HepG2 (cell line): ENCODE measurements at regions not wholly inside any gene's neighbourhood (a gene's known extent, or its start where the extent isn't known, plus 50 kb on each side); places are given as distances from the start of the nearest gene placed in this dataset.
A peak's percentile ranks its signal among the peaks of the same experiment; 100 is the strongest.

Experiments
- ATAC-seq: fragments of 200-7000 bp; cut with Tn5 transposase; 3 replicates; pipeline ENCODE4 v1.9.1; 2020; ENCODE audit warnings: mild to moderate bottlenecking, moderate library complexity
- BruUV-seq: library from RNA; stranded (reverse); fragments of 400-500 nt; replicated peaks from 2 replicates; lab custom pipeline; 2021; lab: Mats Ljungman, UMichigan
- CTCF ChIA-PET: fragments of 300-600 bp; formaldehyde crosslinking; extraction: SDS; loops from one replicate; lab custom pipeline; 2021; ENCODE audit warnings: low total read pairs, inconsistent platforms, low intra/inter-chr PET ratio; lab: Yijun Ruan, JAX
- POLR2A ChIA-PET: fragments of 350-600 bp; sonication (Branson Sonifier 250); formaldehyde crosslinking; loops from one replicate; lab custom pipeline; 2020; ENCODE audit warnings: antibody characterized with exemption, inconsistent platforms; lab: Yijun Ruan, JAX
- DNase-seq: peaks from one replicate; pipeline ENCODE4 v3.0.0-alpha.2; 2015; ENCODE audit warnings: low spot score
- FAIRE-seq: peaks from 3 replicates; lab custom pipeline; 2011; peaks lifted over from hg19 to GRCh38; lab: Jason Lieb, UNC
- H2AFZ ChIP-seq: one replicate; pipeline ENCODE4 v1.6.1; 2011; ENCODE audit warnings: low read length, inconsistent platforms
- H3K27ac ChIP-seq: fragments of 300-600 bp; 3 replicates; pipeline ENCODE4 v1.8.0; 2011; ENCODE audit warnings: mixed run types, mild to moderate bottlenecking, mixed read lengths, low read length, inconsistent platforms; ENCODE audit not compliant: insufficient read depth; ENCODE audit errors: extremely low read length
- H3K27me3 ChIP-seq, 2 experiments: fragments of 200-600 bp in 1 of 2; 2 replicates in 1 of 2; 3 replicates in 1 of 2; pipeline versions ENCODE4 v1.6.0 to v1.8.0; 2011; ENCODE audit warnings: low read length in 2 of 2, mild to moderate bottlenecking in 2 of 2, moderate library complexity in 2 of 2, inconsistent platforms in 1 of 2; ENCODE audit not compliant: insufficient read depth in 2 of 2, control insufficient read depth in 1 of 2
- H3K36me3 ChIP-seq, 2 experiments: fragments of 200-600 bp in 1 of 2; replicated peaks in 1 of 2; 2 replicates in 1 of 2; 3 replicates in 1 of 2; pipeline versions ENCODE4 v1.5.1 to v1.8.0; 2011; ENCODE audit warnings: low read length in 2 of 2, inconsistent platforms in 1 of 2; ENCODE audit not compliant: insufficient read depth in 2 of 2, control insufficient read depth in 1 of 2
- H3K4me1 ChIP-seq: 2 replicates; pipeline ENCODE4 v1.5.1; 2012; ENCODE audit warnings: low read length, inconsistent platforms; ENCODE audit not compliant: insufficient read depth
- H3K4me2 ChIP-seq: 2 replicates; pipeline ENCODE4 v1.6.0; 2011; ENCODE audit warnings: low read depth, low read length, inconsistent platforms
- H3K4me3 ChIP-seq, 3 experiments: fragments of 200-600 bp in 1 of 3; sonication (generic), shearing (Covaris generic) in 1 of 3; replicated peaks in 1 of 3; 2 replicates each; pipeline ENCODE4 v1.5.1; 2011 to 2016; ENCODE audit warnings: low read length in 3 of 3, inconsistent platforms in 2 of 3, low read depth in 2 of 3, mild to moderate bottlenecking in 2 of 3, control low read depth in 1 of 3, mixed read lengths in 1 of 3; ENCODE audit not compliant: insufficient read depth in 1 of 3
- H3K79me2 ChIP-seq: one replicate; pipeline ENCODE4 v1.6.1; 2011; ENCODE audit warnings: low read length, inconsistent platforms; ENCODE audit not compliant: insufficient read depth
- H3K9ac ChIP-seq: 2 replicates; pipeline ENCODE4 v1.6.0; 2011; ENCODE audit warnings: mild to moderate bottlenecking, low read depth, low read length, inconsistent platforms; ENCODE audit not compliant: insufficient read depth
- H3K9me3 ChIP-seq: 2 replicates; pipeline ENCODE4 v1.5.1; 2012; ENCODE audit warnings: mild to moderate bottlenecking, low read length
- H4K20me1 ChIP-seq: 2 replicates; pipeline ENCODE4 v1.6.0; 2011; ENCODE audit warnings: inconsistent platforms, mild to moderate bottlenecking, low read length, moderate library complexity; ENCODE audit not compliant: insufficient read depth
- CEBPB ChIP-seq: IDR thresholded peaks from 2 replicates; pipeline ENCODE4 v1.6.1; 2011; ENCODE audit warnings: low read depth, low read length, improper control_type of control experiment, borderline replicate concordance
- CEBPG ChIP-seq: IDR thresholded peaks from 2 replicates; pipeline ENCODE4 v1.6.1; 2016
- NR3C1 ChIP-seq: sonication (generic); formaldehyde crosslinking; IDR thresholded peaks from 2 replicates; pipeline ENCODE4 v1.4.0; 2020; ENCODE audit warnings: missing genetic modification reagents
- PPARG ChIP-seq: conservative IDR thresholded peaks from 2 replicates; pipeline ENCODE4 v1.6.1; 2016; ENCODE audit warnings: missing biosample characterization, missing genetic modification reagents
- SOX13 ChIP-seq, 3 experiments: fragments of 450-650 bp in 1 of 3; sonication (generic) in 1 of 3; formaldehyde crosslinking in 1 of 3; IDR thresholded peaks in 2 of 3; conservative IDR thresholded peaks in 1 of 3; 2 replicates each; pipeline versions ENCODE4 v1.5.0 to v1.6.1; 2016 to 2020; ENCODE audit warnings: antibody characterized with exemption in 1 of 3, mild to moderate bottlenecking in 1 of 3, missing compliant biosample characterization in 1 of 3, missing genetic modification reagents in 1 of 3, moderate library complexity in 1 of 3
- WGBS: methylation state at CpG from one replicate; pipeline ENCODE4 v1.1.6; 2017; ENCODE audit warnings: low lambda C conversion rate; 5-methylcytosine and 5-hydroxymethylcytosine counted together
- in situ Hi-C: cut with HindIII; loops from 2 replicates; pipeline ENCODE4 v1.10.0; 2017; ENCODE audit warnings: low pct_unique_long_range_greater_than_20kb; ENCODE audit not compliant: extremely low pct_ligation_motif_present
- intact Hi-C: fragments of 100-400 bp; cut with micrococcal nuclease; formaldehyde crosslinking; loops from one replicate; pipeline ENCODE4 v1.10.0; 2022; ENCODE audit not compliant: unreplicated experiment

DNA sequence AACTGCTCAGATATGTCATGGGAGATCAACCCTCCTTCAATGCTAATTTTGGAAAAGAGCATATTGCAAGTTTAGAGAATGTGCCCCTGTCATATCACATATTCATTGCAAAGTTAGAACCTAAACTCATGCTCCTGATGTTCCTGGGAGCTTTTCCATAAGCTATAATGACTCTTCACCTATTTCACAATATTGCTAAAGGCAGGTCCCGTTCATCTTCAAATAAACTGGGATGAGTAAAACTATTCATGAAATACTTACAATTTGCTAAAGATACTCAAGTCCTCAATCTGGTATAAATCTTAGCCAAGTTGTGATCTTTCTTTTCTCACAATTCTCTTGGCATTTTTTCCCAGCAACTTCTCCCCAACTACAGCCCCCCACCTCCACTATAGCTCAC is 121.7 kb upstream of the TNFAIP3 start:
- Histone ChIP-seq H3K27ac (no peak overlapping the region), H3K9me3 (no peaks in the 10 kb centered on the region), H3K4me3 (no peak overlapping the region), H3K4me2 (no peak overlapping the region), H3K4me1 (peaks cover 53% of the 10 kb centered on the region), H2AFZ (peak overlapping the region; percentile 6), H3K79me2 (no peaks in the 10 kb centered on the region), H3K9ac (no peak overlapping the region), H3K36me3 (no peaks in the 10 kb centered on the region), H3K27me3 (no peaks in the 10 kb centered on the region), H4K20me1 (no peaks in the 10 kb centered on the region)
- in situ Hi-C loops (no loop called here), intact Hi-C loops (no loop called here)
- DNase-seq (no peak), ATAC-seq (no peak), FAIRE-seq (no peak)
- no peak for TF ChIP-seq NR3C1
- peak; percentile 56 for TF ChIP-seq PPARG (CRISPR knock-in tag)
- TF ChIP-seq CEBPB = peak; percentile 84
- POLR2A ChIA-PET = no interaction called here
- CTCF ChIA-PET = no interaction called here
- 37% methylated on average over 1 of the region's 1 CpG for WGBS
- BruUV-seq = no TSS peak

DNA sequence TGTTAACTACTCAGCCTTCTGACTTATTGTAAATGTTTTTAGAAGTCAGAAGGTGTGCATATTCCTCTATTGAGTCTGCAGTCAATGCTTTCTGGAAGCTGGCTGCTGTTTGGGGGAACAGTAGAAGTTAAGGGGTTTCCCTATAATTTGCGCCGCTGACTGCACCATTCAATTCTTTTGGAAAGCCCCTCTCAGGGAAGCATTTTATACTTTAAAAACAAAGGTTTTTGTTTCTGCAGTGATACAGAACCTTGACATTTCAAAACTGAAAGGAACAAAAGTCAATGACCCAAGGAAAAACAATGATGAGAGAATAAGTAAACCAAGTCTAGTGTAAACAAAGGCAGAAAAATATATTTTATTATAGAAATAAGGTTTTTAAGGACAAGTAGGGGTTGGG is 120.8 kb upstream of the TNFAIP3 start:
- intact Hi-C loops = no loop called here
- Histone ChIP-seq H4K20me1 (no peaks in the 10 kb centered on the region), H3K79me2 (no peaks in the 10 kb centered on the region), H3K27me3 (no peaks in the 10 kb centered on the region), H3K27ac (no peak overlapping the region), H3K9ac (no peak overlapping the region), H2AFZ (no peak overlapping the region), H3K9me3 (no peaks in the 10 kb centered on the region), H3K4me3 (no peak overlapping the region), H3K36me3 (no peaks in the 10 kb centered on the region), H3K4me2 (no peak overlapping the region), H3K4me1 (peaks cover 48% of the 10 kb centered on the region)
- TF ChIP-seq SOX13 (IDR thresholded peaks at IDR 0.05) (no peak), SOX13 (CRISPR knock-in tag; conservative IDR thresholded peaks at IDR 0.05 in 1 of 2, IDR thresholded peaks at IDR 0.05 in 1 of 2) (peak in 1 of 2 experiments; percentile 38; a peak in 1 of 4 replicates), CEBPG (no peak)
- POLR2A ChIA-PET = no interaction called here
- BruUV-seq = no TSS peak
- ATAC-seq (no peak), DNase-seq (no peak), FAIRE-seq (no peak)
- 98% methylated on average over 2 of the region's 2 CpGs for WGBS
- CTCF ChIA-PET = no interaction called here
- in situ Hi-C loops = no loop called here
